ENCODE measurements at regions not wholly inside any gene's neighbourhood (a gene's known extent, or its start where the extent isn't known, plus 50 kb on each side); places are given as distances from the start of the nearest gene placed in this dataset.

DNA sequence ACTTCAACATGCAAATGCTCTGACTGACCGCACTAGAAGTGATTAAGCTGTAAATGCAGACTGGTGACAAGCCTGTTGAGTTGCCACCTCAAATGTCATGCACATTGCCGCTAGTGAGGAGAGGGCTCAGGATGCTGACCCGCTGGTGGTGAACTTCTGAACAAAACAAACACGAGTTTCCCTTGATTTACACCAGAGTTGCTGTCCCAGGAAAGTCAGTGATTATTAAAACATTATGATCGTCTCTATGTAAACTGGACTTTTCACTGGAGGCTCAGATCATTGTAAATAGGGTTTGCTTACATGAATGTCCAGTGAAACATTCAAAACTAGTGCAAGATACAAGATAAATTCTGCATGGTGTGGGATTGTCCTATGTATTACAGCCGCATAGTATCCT lies 420.1 kb downstream of the PREX1 start (continued):
- TF ChIP-seq, protein P1, sequence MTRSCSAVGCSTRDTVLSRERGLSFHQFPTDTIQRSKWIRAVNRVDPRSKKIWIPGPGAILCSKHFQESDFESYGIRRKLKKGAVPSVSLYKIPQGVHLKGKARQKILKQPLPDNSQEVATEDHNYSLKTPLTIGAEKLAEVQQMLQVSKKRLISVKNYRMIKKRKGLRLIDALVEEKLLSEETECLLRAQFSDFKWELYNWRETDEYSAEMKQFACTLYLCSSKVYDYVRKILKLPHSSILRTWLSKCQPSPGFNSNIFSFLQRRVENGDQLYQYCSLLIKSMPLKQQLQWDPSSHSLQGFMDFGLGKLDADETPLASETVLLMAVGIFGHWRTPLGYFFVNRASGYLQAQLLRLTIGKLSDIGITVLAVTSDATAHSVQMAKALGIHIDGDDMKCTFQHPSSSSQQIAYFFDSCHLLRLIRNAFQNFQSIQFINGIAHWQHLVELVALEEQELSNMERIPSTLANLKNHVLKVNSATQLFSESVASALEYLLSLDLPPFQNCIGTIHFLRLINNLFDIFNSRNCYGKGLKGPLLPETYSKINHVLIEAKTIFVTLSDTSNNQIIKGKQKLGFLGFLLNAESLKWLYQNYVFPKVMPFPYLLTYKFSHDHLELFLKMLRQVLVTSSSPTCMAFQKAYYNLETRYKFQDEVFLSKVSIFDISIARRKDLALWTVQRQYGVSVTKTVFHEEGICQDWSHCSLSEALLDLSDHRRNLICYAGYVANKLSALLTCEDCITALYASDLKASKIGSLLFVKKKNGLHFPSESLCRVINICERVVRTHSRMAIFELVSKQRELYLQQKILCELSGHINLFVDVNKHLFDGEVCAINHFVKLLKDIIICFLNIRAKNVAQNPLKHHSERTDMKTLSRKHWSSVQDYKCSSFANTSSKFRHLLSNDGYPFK (CRISPR knock-in tag; IDR thresholded peaks at IDR 0.05; ENCODE audit: borderline replicate concordance), result no peak
- TF ChIP-seq TBX2 (CRISPR knock-in tag; IDR thresholded peaks at IDR 0.05; ENCODE audit: borderline replicate concordance) (no peak), AKAP8 (CRISPR knock-in tag; IDR thresholded peaks at IDR 0.05) (no peak), REPIN1 (CRISPR knock-in tag; IDR thresholded peaks at IDR 0.05; ENCODE audit: borderline replicate concordance, low read depth) (no peak), ZNF230 (CRISPR knock-in tag; IDR thresholded peaks at IDR 0.05) (no peak), PAX8 (CRISPR knock-in tag; IDR thresholded peaks at IDR 0.05; ENCODE audit: borderline replicate concordance) (no peak), ZNF569 (CRISPR knock-in tag; IDR thresholded peaks at IDR 0.05; ENCODE audit: borderline replicate concordance) (no peak), SOX13 (IDR thresholded peaks at IDR 0.05) (no peak), SOX13 (CRISPR knock-in tag; conservative IDR thresholded peaks at IDR 0.05 in 1 of 2, IDR thresholded peaks at IDR 0.05 in 1 of 2) (peak in 1 of 2 experiments; percentile 17; a peak in 1 of 4 replicates)
- TF ChIP-seq, protein P2, sequence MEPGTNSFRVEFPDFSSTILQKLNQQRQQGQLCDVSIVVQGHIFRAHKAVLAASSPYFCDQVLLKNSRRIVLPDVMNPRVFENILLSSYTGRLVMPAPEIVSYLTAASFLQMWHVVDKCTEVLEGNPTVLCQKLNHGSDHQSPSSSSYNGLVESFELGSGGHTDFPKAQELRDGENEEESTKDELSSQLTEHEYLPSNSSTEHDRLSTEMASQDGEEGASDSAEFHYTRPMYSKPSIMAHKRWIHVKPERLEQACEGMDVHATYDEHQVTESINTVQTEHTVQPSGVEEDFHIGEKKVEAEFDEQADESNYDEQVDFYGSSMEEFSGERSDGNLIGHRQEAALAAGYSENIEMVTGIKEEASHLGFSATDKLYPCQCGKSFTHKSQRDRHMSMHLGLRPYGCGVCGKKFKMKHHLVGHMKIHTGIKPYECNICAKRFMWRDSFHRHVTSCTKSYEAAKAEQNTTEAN (CRISPR knock-in tag; conservative IDR thresholded peaks at IDR 0.05), result peak; percentile 84
- TF ChIP-seq, protein P3, sequence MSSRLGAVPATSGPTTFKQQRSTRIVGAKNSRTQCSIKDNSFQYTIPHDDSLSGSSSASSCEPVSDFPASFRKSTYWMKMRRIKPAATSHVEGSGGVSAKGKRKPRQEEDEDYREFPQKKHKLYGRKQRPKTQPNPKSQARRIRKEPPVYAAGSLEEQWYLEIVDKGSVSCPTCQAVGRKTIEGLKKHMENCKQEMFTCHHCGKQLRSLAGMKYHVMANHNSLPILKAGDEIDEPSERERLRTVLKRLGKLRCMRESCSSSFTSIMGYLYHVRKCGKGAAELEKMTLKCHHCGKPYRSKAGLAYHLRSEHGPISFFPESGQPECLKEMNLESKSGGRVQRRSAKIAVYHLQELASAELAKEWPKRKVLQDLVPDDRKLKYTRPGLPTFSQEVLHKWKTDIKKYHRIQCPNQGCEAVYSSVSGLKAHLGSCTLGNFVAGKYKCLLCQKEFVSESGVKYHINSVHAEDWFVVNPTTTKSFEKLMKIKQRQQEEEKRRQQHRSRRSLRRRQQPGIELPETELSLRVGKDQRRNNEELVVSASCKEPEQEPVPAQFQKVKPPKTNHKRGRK (CRISPR knock-in tag; IDR thresholded peaks at IDR 0.05), result no peak
- TF ChIP-seq, protein P4, sequence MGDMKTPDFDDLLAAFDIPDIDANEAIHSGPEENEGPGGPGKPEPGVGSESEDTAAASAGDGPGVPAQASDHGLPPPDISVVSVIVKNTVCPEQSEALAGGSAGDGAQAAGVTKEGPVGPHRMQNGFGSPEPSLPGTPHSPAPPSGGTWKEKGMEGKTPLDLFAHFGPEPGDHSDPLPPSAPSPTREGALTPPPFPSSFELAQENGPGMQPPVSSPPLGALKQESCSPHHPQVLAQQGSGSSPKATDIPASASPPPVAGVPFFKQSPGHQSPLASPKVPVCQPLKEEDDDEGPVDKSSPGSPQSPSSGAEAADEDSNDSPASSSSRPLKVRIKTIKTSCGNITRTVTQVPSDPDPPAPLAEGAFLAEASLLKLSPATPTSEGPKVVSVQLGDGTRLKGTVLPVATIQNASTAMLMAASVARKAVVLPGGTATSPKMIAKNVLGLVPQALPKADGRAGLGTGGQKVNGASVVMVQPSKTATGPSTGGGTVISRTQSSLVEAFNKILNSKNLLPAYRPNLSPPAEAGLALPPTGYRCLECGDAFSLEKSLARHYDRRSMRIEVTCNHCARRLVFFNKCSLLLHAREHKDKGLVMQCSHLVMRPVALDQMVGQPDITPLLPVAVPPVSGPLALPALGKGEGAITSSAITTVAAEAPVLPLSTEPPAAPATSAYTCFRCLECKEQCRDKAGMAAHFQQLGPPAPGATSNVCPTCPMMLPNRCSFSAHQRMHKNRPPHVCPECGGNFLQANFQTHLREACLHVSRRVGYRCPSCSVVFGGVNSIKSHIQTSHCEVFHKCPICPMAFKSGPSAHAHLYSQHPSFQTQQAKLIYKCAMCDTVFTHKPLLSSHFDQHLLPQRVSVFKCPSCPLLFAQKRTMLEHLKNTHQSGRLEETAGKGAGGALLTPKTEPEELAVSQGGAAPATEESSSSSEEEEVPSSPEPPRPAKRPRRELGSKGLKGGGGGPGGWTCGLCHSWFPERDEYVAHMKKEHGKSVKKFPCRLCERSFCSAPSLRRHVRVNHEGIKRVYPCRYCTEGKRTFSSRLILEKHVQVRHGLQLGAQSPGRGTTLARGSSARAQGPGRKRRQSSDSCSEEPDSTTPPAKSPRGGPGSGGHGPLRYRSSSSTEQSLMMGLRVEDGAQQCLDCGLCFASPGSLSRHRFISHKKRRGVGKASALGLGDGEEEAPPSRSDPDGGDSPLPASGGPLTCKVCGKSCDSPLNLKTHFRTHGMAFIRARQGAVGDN (CRISPR knock-in tag; IDR thresholded peaks at IDR 0.05), result no peak
- TF ChIP-seq, protein P5, sequence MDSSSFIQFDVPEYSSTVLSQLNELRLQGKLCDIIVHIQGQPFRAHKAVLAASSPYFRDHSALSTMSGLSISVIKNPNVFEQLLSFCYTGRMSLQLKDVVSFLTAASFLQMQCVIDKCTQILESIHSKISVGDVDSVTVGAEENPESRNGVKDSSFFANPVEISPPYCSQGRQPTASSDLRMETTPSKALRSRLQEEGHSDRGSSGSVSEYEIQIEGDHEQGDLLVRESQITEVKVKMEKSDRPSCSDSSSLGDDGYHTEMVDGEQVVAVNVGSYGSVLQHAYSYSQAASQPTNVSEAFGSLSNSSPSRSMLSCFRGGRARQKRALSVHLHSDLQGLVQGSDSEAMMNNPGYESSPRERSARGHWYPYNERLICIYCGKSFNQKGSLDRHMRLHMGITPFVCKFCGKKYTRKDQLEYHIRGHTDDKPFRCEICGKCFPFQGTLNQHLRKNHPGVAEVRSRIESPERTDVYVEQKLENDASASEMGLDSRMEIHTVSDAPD (CRISPR knock-in tag; IDR thresholded peaks at IDR 0.05), result no peak
